Tibial nerve (tissue), 4 donors: ENCODE measurements at regions not wholly inside any gene's neighbourhood (a gene's known extent, or its start where the extent isn't known, plus 50 kb on each side); places are given as distances from the start of the nearest gene placed in this dataset.

Experiments used
- CTCF ChIP-seq, 5 experiments: fragments of 200-600 bp in 3 of 5; fragments of 450-650 bp in 2 of 5; sonication (generic) in 3 of 5; IDR thresholded peaks; one replicate each; pipeline ENCODE4 v1.5.1; 2016 to 2019; ENCODE audit warnings: antibody characterized with exemption in 5 of 5, mild to moderate bottlenecking in 3 of 5, moderate library complexity in 2 of 5
- EP300 ChIP-seq, 2 donors: sonication (generic); formaldehyde crosslinking; IDR thresholded peaks; one replicate each; pipeline ENCODE4 v1.6.1; 2017; ENCODE audit warnings: antibody characterized with exemption in 2 of 2, mild to moderate bottlenecking in 1 of 2
- POLR2A ChIP-seq, 2 donors: fragments of 450-650 bp; IDR thresholded peaks; one replicate each; pipeline ENCODE4 v1.6.1; 2017; ENCODE audit warnings: antibody characterized with exemption in 2 of 2, mild to moderate bottlenecking in 2 of 2, moderate library complexity in 2 of 2

- TF ChIP-seq CTCF (IDR thresholded peaks at IDR 0.05) = no peak
- TF ChIP-seq EP300 (IDR thresholded peaks at IDR 0.05) = no peak
- no peak for TF ChIP-seq POLR2A (IDR thresholded peaks at IDR 0.05)
Measured at GRCh38 chr14:21822109-21822508, 148.5 kb upstream of the OR4E1 start.
